SK-N-SH (cell line): ENCODE measurements at regions not wholly inside any gene's neighbourhood (a gene's known extent, or its start where the extent isn't known, plus 50 kb on each side); places are given as distances from the start of the nearest gene placed in this dataset.

Source experiments
- CTCF ChIA-PET: fragments of 300-600, 350-600 bp; formaldehyde crosslinking; extraction: SDS; loops from one replicate; lab custom pipeline; 2021; lab: Yijun Ruan, JAX
- POLR2A ChIA-PET: fragments of 350-600 bp; sonication (Branson Sonifier 250); formaldehyde crosslinking; extraction: SDS; loops from one replicate; lab custom pipeline; 2020; ENCODE audit warnings: antibody characterized with exemption, inconsistent platforms; lab: Yijun Ruan, JAX
- DNase-seq: peaks from one replicate; pipeline ENCODE4 v3.0.0; 2012
- H2AFZ ChIP-seq: fragments of 200-600 bp; sonication (generic); 2 replicates; pipeline ENCODE4 v1.8.1; 2016; ENCODE audit warnings: antibody characterized with exemption, mild to moderate bottlenecking, low read depth
- H3F3A ChIP-seq: fragments of 200-600 bp; sonication (generic); replicated peaks from 2 replicates; pipeline ENCODE3; 2016; ENCODE audit warnings: antibody characterized with exemption, mild to moderate bottlenecking; ENCODE audit not compliant: insufficient read depth
- H3K27ac ChIP-seq, 2 experiments: fragments of 200-500 bp in 1 of 2; fragments of 200-600 bp in 1 of 2; sonication (Bioruptor generic) in 1 of 2; sonication (generic), shearing (Covaris generic) in 1 of 2; 2 replicates each; pipeline versions ENCODE4 v1.5.1 to v1.6.1; 2014 to 2016; ENCODE audit warnings: low read depth in 2 of 2, inconsistent platforms in 1 of 2, low read length in 1 of 2, mild to moderate bottlenecking in 1 of 2, mixed read lengths in 1 of 2
- H3K27me3 ChIP-seq: fragments of 200-600 bp; sonication (generic), shearing (Covaris generic); 2 replicates; pipeline ENCODE4 v1.6.1; 2016; ENCODE audit warnings: mixed run types; ENCODE audit not compliant: insufficient read depth
- H3K36me3 ChIP-seq, 2 experiments: fragments of 200-500 bp in 1 of 2; fragments of 200-600 bp in 1 of 2; sonication (Bioruptor generic) in 1 of 2; sonication (generic) in 1 of 2; replicated peaks in 1 of 2; 2 replicates each; pipeline versions ENCODE3 to v1.5.1; 2014 to 2016; ENCODE audit warnings: low read length in 1 of 2, mild to moderate bottlenecking in 1 of 2; ENCODE audit not compliant: insufficient read depth in 2 of 2, control insufficient read depth in 1 of 2
- H3K4me1 ChIP-seq, 2 experiments: fragments of 200-500 bp in 1 of 2; fragments of 200-600 bp in 1 of 2; sonication (Bioruptor generic) in 1 of 2; sonication (generic), shearing (Covaris generic) in 1 of 2; 2 replicates each; pipeline versions ENCODE4 v1.5.1 to v1.6.1; 2014 to 2016; ENCODE audit warnings: low read depth in 1 of 2, low read length in 1 of 2, mixed run types in 1 of 2; ENCODE audit not compliant: insufficient read depth in 2 of 2, control insufficient read depth in 1 of 2
- H3K4me2 ChIP-seq: fragments of 200-600 bp; sonication (generic), shearing (Covaris generic); 2 replicates; pipeline ENCODE4 v1.6.1; 2017; ENCODE audit warnings: mixed run types
- H3K4me3 ChIP-seq, 2 experiments: fragments of 200-500 bp in 1 of 2; fragments of 200-600 bp in 1 of 2; sonication (Bioruptor generic) in 1 of 2; sonication (generic), shearing (Covaris generic) in 1 of 2; 2 replicates each; pipeline versions ENCODE4 v1.5.1 to v1.8.1; 2014 to 2016; ENCODE audit warnings: low read depth in 2 of 2, inconsistent platforms in 1 of 2, low read length in 1 of 2, mild to moderate bottlenecking in 1 of 2, mixed read lengths in 1 of 2, moderate library complexity in 1 of 2
- H3K79me2 ChIP-seq: fragments of 200-600 bp; sonication (generic); 2 replicates; pipeline ENCODE4 v1.8.1; 2017; ENCODE audit warnings: mild to moderate bottlenecking; ENCODE audit not compliant: insufficient read depth
- H3K9ac ChIP-seq: fragments of 200-600 bp; sonication (generic); 2 replicates; pipeline ENCODE4 v1.6.1; 2017; ENCODE audit warnings: mixed run types
- H3K9me2 ChIP-seq: fragments of 200-600 bp; sonication (generic); 2 replicates; pipeline ENCODE4 v1.6.1; 2017; ENCODE audit warnings: mixed run types
- H3K9me3 ChIP-seq: fragments of 200-600 bp; sonication (generic); 2 replicates; pipeline ENCODE4 v1.6.1; 2017; ENCODE audit warnings: mixed run types, mild to moderate bottlenecking, moderate library complexity
- H4K20me1 ChIP-seq: fragments of 200-600 bp; sonication (generic); 2 replicates; pipeline ENCODE4 v1.6.1; 2017; ENCODE audit warnings: mild to moderate bottlenecking, mixed run types; ENCODE audit not compliant: insufficient read depth
- CHD2 ChIP-seq: fragments of 150-350 bp; IDR thresholded peaks from 2 replicates; pipeline ENCODE4 v1.6.1; 2018; ENCODE audit warnings: low read length; ENCODE audit not compliant: partially characterized antibody
- ELF1 ChIP-seq: IDR thresholded peaks from 2 replicates; pipeline ENCODE4 v1.4.0; 2012
- EZH2phosphoT487 ChIP-seq: fragments of 200-600 bp; sonication (generic); IDR thresholded peaks from 2 replicates; pipeline ENCODE4 v1.6.1; 2017; ENCODE audit warnings: low read depth, mixed run types, mild to moderate bottlenecking, antibody characterized with exemption, moderate library complexity, borderline replicate concordance
- FOSL2 ChIP-seq: IDR thresholded peaks from 2 replicates; pipeline ENCODE4 v1.4.0; 2012; ENCODE audit warnings: low read depth, mild to moderate bottlenecking, moderate library complexity, borderline replicate concordance
- FOXJ3 ChIP-seq: sonication (generic); formaldehyde crosslinking; IDR thresholded peaks from 2 replicates; pipeline ENCODE4 v1.5.1; 2020; ENCODE audit warnings: mild to moderate bottlenecking, missing genetic modification reagents
- MXI1 ChIP-seq: IDR thresholded peaks from 2 replicates; pipeline ENCODE4 v1.6.1; 2012; ENCODE audit warnings: mild to moderate bottlenecking, low read depth, low read length, improper control_type of control experiment
- NRF1 ChIP-seq: IDR thresholded peaks from 2 replicates; pipeline ENCODE4 v1.6.1; 2012; ENCODE audit warnings: low read depth, mild to moderate bottlenecking, low read length
- RCOR1 ChIP-seq: fragments of 150-350 bp; IDR thresholded peaks from 2 replicates; pipeline ENCODE4 v1.6.1; 2017; ENCODE audit warnings: antibody characterized with exemption, low read length
- RFX5 ChIP-seq: IDR thresholded peaks from 2 replicates; pipeline ENCODE4 v1.6.1; 2012; ENCODE audit warnings: mild to moderate bottlenecking, improper control_type of control experiment, low read length
- RXRA ChIP-seq: IDR thresholded peaks from 2 replicates; pipeline ENCODE4 v1.4.0; 2012; ENCODE audit warnings: low read depth, mild to moderate bottlenecking, borderline replicate concordance
- SIN3A ChIP-seq: IDR thresholded peaks from 2 replicates; pipeline ENCODE4 v1.6.1; 2012; ENCODE audit warnings: low read depth, mild to moderate bottlenecking, low read length, moderate library complexity, borderline replicate concordance
- SMC3 ChIP-seq: IDR thresholded peaks from 2 replicates; pipeline ENCODE4 v1.6.1; 2012; ENCODE audit warnings: low read depth, low read length, improper control_type of control experiment
- TCF12 ChIP-seq: IDR thresholded peaks from 2 replicates; pipeline ENCODE4 v1.4.0; 2012
- TEAD4 ChIP-seq: IDR thresholded peaks from 2 replicates; pipeline ENCODE4 v1.4.0; 2012; ENCODE audit warnings: mild to moderate bottlenecking, borderline replicate concordance; ENCODE audit not compliant: insufficient read depth
- YY1 ChIP-seq: IDR thresholded peaks from 2 replicates; pipeline ENCODE4 v1.4.0; 2012; ENCODE audit warnings: low read depth, mild to moderate bottlenecking
- WGBS: methylation state at CpG from one replicate; pipeline ENCODE4 v1.1.6; 2017; ENCODE audit warnings: low lambda C conversion rate; 5-methylcytosine and 5-hydroxymethylcytosine counted together
- TF ChIP-seq, protein P1 (sequence below): IDR thresholded peaks from 2 replicates; pipeline ENCODE4 v1.4.0; 2012; ENCODE audit warnings: low read depth
- TF ChIP-seq, protein P2 (sequence below): fragments of 150-350 bp; IDR thresholded peaks from 2 replicates; pipeline ENCODE4 v1.6.1; 2016; ENCODE audit warnings: mild to moderate bottlenecking, low read depth, low read length

DNA sequence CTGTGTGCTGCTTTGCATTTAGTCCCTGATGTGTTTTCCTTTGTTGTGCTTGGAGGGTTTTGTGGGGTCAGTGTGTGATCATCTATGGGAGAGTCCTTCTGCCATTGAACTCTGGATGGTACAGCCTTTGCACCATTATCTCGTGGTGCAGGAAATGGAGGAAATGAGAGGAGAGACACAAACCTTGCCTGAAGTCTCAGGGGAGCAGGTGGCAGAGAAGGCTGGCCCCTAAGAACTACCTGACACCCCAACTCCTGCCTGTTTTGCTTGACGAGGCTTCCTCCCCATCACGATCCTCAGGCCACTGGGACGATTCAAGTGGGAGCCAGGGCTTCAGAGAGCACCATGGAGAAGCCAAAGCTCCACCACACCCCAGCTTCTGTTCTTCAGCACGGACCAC, 1316.4 kb downstream of the TBC1D22A start:
- H3K36me3 ChIP-seq = no peaks in the 10 kb centered on the region
- H3K9me2 ChIP-seq = no peaks in the 10 kb centered on the region
- no peak overlapping the region for H3K4me3 ChIP-seq
- no peak for DNase-seq
- no peak overlapping the region for H3K9ac ChIP-seq
- ChIA-PET CTCF (no interaction called here), POLR2A (no interaction called here)
- H3K27ac ChIP-seq = no peak overlapping the region
- H3K4me1 ChIP-seq = no peaks in the 10 kb centered on the region
- no peaks in the 10 kb centered on the region for H3K79me2 ChIP-seq
- no peak for TF ChIP-seq RFX5
- TF ChIP-seq, protein P1, sequence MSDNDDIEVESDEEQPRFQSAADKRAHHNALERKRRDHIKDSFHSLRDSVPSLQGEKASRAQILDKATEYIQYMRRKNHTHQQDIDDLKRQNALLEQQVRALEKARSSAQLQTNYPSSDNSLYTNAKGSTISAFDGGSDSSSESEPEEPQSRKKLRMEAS = no peak
- TF ChIP-seq YY1 = no peak
- no peak for TF ChIP-seq ELF1
- no peaks in the 10 kb centered on the region for H4K20me1 ChIP-seq
- H3K4me2 ChIP-seq = no peak overlapping the region
- no peak overlapping the region for H2AFZ ChIP-seq
- 0 out of 2 replicates have a peak, but pooled peaks cover 2% of the 10 kb centered on the region for H3K27me3 ChIP-seq
- no peaks in the 10 kb centered on the region for H3K9me3 ChIP-seq
- H3F3A ChIP-seq = no peaks in the 10 kb centered on the region
- WGBS = 4% methylated on average over 5 of the region's 5 CpGs

DNA sequence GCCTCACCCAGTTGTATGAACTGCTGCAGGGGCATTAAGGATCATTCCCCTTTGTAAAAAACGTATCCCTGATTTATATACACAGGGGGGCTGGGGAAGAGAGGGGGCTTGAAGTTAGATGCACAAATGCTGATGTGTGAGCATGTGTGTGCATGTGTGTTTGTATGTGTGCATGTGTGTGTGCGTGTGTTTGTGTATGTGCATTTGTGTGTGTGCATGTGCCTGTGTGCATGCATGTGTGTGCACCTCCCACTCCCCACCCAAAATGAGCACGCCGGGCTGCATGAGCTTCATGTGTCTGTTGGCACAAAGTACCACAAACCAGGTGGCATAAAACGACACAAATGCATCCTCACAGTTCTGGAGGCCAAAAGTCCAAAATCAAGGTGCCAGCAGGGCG, 1315.2 kb downstream of the TBC1D22A start:
- Histone ChIP-seq H2AFZ (no peak overlapping the region), H4K20me1 (no peaks in the 10 kb centered on the region), H3K9me3 (no peaks in the 10 kb centered on the region), H3K79me2 (no peaks in the 10 kb centered on the region), H3K27me3 (no peaks in the 10 kb centered on the region), H3K27ac (no peak overlapping the region), H3K4me2 (no peak overlapping the region), H3K9me2 (no peaks in the 10 kb centered on the region), H3K36me3 (no peaks in the 10 kb centered on the region), H3F3A (no peaks in the 10 kb centered on the region), H3K4me1 (no peaks in the 10 kb centered on the region)
- WGBS = 7% methylated on average over 5 of the region's 6 CpGs
- DNase-seq = no peak
- POLR2A ChIA-PET = no interaction called here
- no peak for TF ChIP-seq EZH2phosphoT487
- no peak for TF ChIP-seq FOSL2
- TF ChIP-seq FOXJ3 (CRISPR knock-in tag) = no peak
- TF ChIP-seq RXRA = no peak
- TF ChIP-seq CHD2 = no peak
- TF ChIP-seq, protein P2, sequence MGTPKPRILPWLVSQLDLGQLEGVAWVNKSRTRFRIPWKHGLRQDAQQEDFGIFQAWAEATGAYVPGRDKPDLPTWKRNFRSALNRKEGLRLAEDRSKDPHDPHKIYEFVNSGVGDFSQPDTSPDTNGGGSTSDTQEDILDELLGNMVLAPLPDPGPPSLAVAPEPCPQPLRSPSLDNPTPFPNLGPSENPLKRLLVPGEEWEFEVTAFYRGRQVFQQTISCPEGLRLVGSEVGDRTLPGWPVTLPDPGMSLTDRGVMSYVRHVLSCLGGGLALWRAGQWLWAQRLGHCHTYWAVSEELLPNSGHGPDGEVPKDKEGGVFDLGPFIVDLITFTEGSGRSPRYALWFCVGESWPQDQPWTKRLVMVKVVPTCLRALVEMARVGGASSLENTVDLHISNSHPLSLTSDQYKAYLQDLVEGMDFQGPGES = no peak
- no peak for TF ChIP-seq TCF12
- no peak for TF ChIP-seq NRF1
- no peak for TF ChIP-seq SMC3
- no peak for TF ChIP-seq TEAD4
- no peak for TF ChIP-seq SIN3A
- no peak for TF ChIP-seq MXI1
- TF ChIP-seq RCOR1 = no peak
- TF ChIP-seq, all 33 proteins: peak for 0
- Histone ChIP-seq H3K9ac (no peak overlapping the region), H3K4me3 (no peak overlapping the region)
- CTCF ChIA-PET = no interaction called here
